ENCODE measurements at regions not wholly inside any gene's neighbourhood (a gene's known extent, or its start where the extent isn't known, plus 50 kb on each side); places are given as distances from the start of the nearest gene placed in this dataset.

- CTCF ChIA-PET = no interaction called here
- Histone ChIP-seq H3K4me1 (ENCODE audit: insufficient read depth, low read length) (no peaks in the 10 kb centered on the region), H3K79me2 (ENCODE audit: low read length) (no peaks in the 10 kb centered on the region), H3K36me3 (ENCODE audit: low read depth, low read length) (no peaks in the 10 kb centered on the region), H3K27me3 (ENCODE audit: low read length) (no peaks in the 10 kb centered on the region), H2AFZ (ENCODE audit: low read length) (no peak overlapping the region), H3K4me3 (ENCODE audit: low read length) (no peak overlapping the region), H3K27ac (ENCODE audit: low read length) (no peak overlapping the region), H4K20me1 (ENCODE audit: low read length) (no peaks in the 10 kb centered on the region), H3K9me2 (replicated peaks; ENCODE audit: low read length) (no peaks in the 10 kb centered on the region), H3F3A (ENCODE audit: low read length, unreplicated experiment) (no peaks in the 10 kb centered on the region), H3K9ac (ENCODE audit: low read length) (no peak overlapping the region), H3K4me2 (ENCODE audit: low read length) (no peak overlapping the region), H3K9me3 (ENCODE audit: low read length) (no peaks in the 10 kb centered on the region)
- no peak for TF ChIP-seq EZH2phosphoT487 (IDR thresholded peaks at IDR 0.05; ENCODE audit: borderline replicate concordance, low read length)
- no peak for TF ChIP-seq CTCF (conservative IDR thresholded peaks at IDR 0.05; ENCODE audit: low read depth, low read length)
- no peak for ATAC-seq
- intact Hi-C loops (cut with micrococcal nuclease) = no loop called here
- BruUV-seq (replicated peaks) = no TSS peak
- DNase-seq = no peak
- POLR2A ChIA-PET (ENCODE audit: unreplicated experiment) = no interaction called here
Observed at GRCh38 chr22:48179571-48180546, 1417.4 kb downstream of the TBC1D22A start.

GRCh38 chr22:48178536-48178935 lies 1416.1 kb downstream of the TBC1D22A start:
- BruUV-seq (replicated peaks) = no TSS peak
- no peaks in the 10 kb centered on the region for H3K27me3 ChIP-seq (ENCODE audit: low read length)
- ATAC-seq = no peak

More at GRCh38 chr22:48178536-48178935, 1416.1 kb downstream of the TBC1D22A start:
- H3K4me1 ChIP-seq (ENCODE audit: insufficient read depth, low read length) = no peaks in the 10 kb centered on the region
- H3K4me2 ChIP-seq (ENCODE audit: low read length) = no peak overlapping the region
- ChIA-PET POLR2A (ENCODE audit: unreplicated experiment) (no interaction called here), CTCF (no interaction called here)
- H3K9me3 ChIP-seq (ENCODE audit: low read length) = no peaks in the 10 kb centered on the region
- H3K27ac ChIP-seq (ENCODE audit: low read length) = no peak overlapping the region
- no peaks in the 10 kb centered on the region for H4K20me1 ChIP-seq (ENCODE audit: low read length)
- no peak overlapping the region for H2AFZ ChIP-seq (ENCODE audit: low read length)
- H3K9me2 ChIP-seq (replicated peaks; ENCODE audit: low read length) = no peaks in the 10 kb centered on the region
- H3K36me3 ChIP-seq (ENCODE audit: low read depth, low read length) = no peaks in the 10 kb centered on the region
- intact Hi-C loops (cut with micrococcal nuclease) = no loop called here
- H3K79me2 ChIP-seq (ENCODE audit: low read length) = no peaks in the 10 kb centered on the region
- no peak overlapping the region for H3K4me3 ChIP-seq (ENCODE audit: low read length)
- DNase-seq = no peak
- H3F3A ChIP-seq (ENCODE audit: low read length, unreplicated experiment) = no peaks in the 10 kb centered on the region
- H3K9ac ChIP-seq (ENCODE audit: low read length) = no peak overlapping the region
- TF ChIP-seq EZH2phosphoT487 (IDR thresholded peaks at IDR 0.05; ENCODE audit: borderline replicate concordance, low read length) = no peak
- no peak for TF ChIP-seq EZH2 (IDR thresholded peaks at IDR 0.05; ENCODE audit: low read length, unreplicated experiment)
- TF ChIP-seq CTCF (conservative IDR thresholded peaks at IDR 0.05; ENCODE audit: low read depth, low read length) = no peak

All from PC-3 (cell line).